ENCODE measurements at regions not wholly inside any gene's neighbourhood (a gene's known extent, or its start where the extent isn't known, plus 50 kb on each side); places are given as distances from the start of the nearest gene placed in this dataset.

DNA sequence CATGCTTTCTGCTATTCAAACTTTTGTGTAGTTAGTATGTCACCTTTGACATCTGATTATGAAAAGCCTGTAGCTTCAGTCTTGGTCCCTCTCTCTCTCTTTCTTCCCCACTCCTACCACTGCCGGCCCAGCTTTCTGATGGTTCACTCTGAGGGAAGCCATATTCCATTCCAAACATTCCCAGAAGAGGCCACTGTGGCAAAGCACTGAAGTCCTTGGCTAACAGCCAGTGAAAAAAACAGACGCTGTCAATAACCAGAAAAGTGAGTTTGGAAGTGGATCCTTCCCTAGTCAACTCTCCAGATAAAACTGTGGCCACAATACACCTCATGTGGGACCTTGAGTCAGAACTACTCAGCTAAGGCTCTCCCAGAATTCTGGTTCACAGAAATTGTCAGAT is 950.7 kb upstream of the PHF14 start:
- no peak for TF ChIP-seq EZH2 (IDR thresholded peaks at IDR 0.05; ENCODE audit: low read depth)
- TF ChIP-seq, protein P1, sequence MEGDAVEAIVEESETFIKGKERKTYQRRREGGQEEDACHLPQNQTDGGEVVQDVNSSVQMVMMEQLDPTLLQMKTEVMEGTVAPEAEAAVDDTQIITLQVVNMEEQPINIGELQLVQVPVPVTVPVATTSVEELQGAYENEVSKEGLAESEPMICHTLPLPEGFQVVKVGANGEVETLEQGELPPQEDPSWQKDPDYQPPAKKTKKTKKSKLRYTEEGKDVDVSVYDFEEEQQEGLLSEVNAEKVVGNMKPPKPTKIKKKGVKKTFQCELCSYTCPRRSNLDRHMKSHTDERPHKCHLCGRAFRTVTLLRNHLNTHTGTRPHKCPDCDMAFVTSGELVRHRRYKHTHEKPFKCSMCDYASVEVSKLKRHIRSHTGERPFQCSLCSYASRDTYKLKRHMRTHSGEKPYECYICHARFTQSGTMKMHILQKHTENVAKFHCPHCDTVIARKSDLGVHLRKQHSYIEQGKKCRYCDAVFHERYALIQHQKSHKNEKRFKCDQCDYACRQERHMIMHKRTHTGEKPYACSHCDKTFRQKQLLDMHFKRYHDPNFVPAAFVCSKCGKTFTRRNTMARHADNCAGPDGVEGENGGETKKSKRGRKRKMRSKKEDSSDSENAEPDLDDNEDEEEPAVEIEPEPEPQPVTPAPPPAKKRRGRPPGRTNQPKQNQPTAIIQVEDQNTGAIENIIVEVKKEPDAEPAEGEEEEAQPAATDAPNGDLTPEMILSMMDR (conservative IDR thresholded peaks at IDR 0.05): peak; percentile 26; the same call in 1 of the 2 replicates
